ENCODE measurements at regions not wholly inside any gene's neighbourhood (a gene's known extent, or its start where the extent isn't known, plus 50 kb on each side); places are given as distances from the start of the nearest gene placed in this dataset.

- TF ChIP-seq CTCF (conservative IDR thresholded peaks at IDR 0.05; ENCODE audit: low read depth, low read length) (no peak), EZH2 (IDR thresholded peaks at IDR 0.05; ENCODE audit: borderline replicate concordance, low read depth, low read length, poor library complexity, severe bottlenecking) (no peak)
These were observed 74.1 kb upstream of the LAMA2 start for GRCh38 chr6:128808856-128809255.

All from A673 (cell line).